SIG-M5 treated with dmso at 0.1 percent for 504 hours (cell line): ENCODE measurements at regions not wholly inside any gene's neighbourhood (a gene's known extent, or its start where the extent isn't known, plus 50 kb on each side); places are given as distances from the start of the nearest gene placed in this dataset.

ENCODE experiments used
- DNase-seq: peaks from one replicate; lab custom pipeline; 2025; ENCODE audit not compliant: unreplicated experiment; lab: John Stamatoyannopoulos, UW

GRCh38 chr16:79770244-79771064 lies 169.9 kb upstream of the MAF start:
- DNase-seq, result peak; percentile 37

- DNase-seq, result no peak
Measured at GRCh38 chr16:79769928-79770243, 169.3 kb upstream of the MAF start.

GRCh38 chr16:79769270-79769927 lies 168.9 kb upstream of the MAF start:
- no peak for DNase-seq

- DNase-seq, result no peak
Measured at GRCh38 chr16:79768276-79768970, 167.9 kb upstream of the MAF start.

GRCh38 chr16:79767421-79768275 lies 167.1 kb upstream of the MAF start:
- DNase-seq, result peak; percentile 19

- no peak for DNase-seq
Measured at GRCh38 chr16:79765901-79766394, 165.4 kb upstream of the MAF start.

- DNase-seq, result no peak
Measured at GRCh38 chr16:79765431-79765830, 164.9 kb upstream of the MAF start.

- no peak for DNase-seq
Measured at GRCh38 chr16:79764415-79765110, 164.0 kb upstream of the MAF start.

GRCh38 chr16:79762217-79762616 lies 161.7 kb upstream of the MAF start:
- no peak for DNase-seq

- peak; percentile 9 for DNase-seq
Measured at GRCh38 chr16:79758615-79759346, 158.2 kb upstream of the MAF start.

- no peak for DNase-seq
Measured at GRCh38 chr16:79757968-79758367, 157.4 kb upstream of the MAF start.

GRCh38 chr16:79757163-79757562 lies 156.6 kb upstream of the MAF start:
- DNase-seq, result no peak

- DNase-seq, result no peak
Measured at GRCh38 chr16:79756571-79756970, 156.0 kb upstream of the MAF start.

- no peak for DNase-seq
Measured at GRCh38 chr16:79754501-79754900, 154.0 kb upstream of the MAF start.

- no peak for DNase-seq
Measured at GRCh38 chr16:79754081-79754480, 153.5 kb upstream of the MAF start.

GRCh38 chr16:79753286-79753685 lies 152.7 kb upstream of the MAF start:
- no peak for DNase-seq

GRCh38 chr16:79752396-79752795 lies 151.9 kb upstream of the MAF start:
- no peak for DNase-seq

- no peak for DNase-seq
Measured at GRCh38 chr16:79751471-79752184, 151.1 kb upstream of the MAF start.

GRCh38 chr16:79750311-79750710 lies 149.8 kb upstream of the MAF start:
- no peak for DNase-seq
